ENCODE measurements at regions not wholly inside any gene's neighbourhood (a gene's known extent, or its start where the extent isn't known, plus 50 kb on each side); places are given as distances from the start of the nearest gene placed in this dataset.

DNA sequence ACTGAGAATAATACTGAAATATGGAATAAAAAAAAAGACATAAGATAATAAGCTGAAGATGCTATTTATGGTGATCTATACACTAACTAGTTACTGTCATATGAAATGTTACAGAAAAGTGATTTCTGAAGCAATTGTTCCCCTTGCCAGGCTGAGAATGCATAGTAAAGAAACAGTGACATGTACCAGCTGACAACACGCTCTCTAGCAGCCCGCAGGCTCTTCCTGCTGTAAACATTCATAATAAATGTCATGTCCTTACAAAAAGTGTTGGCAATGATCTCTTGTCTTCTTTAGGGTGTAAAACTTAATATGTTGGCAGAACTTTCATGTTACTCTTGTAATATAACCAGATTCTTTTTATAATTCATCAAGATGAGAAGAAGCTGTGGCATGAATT, 1171.3 kb downstream of the DSC3 start:
- Histone ChIP-seq H3K4me1 (ENCODE audit: insufficient read depth, low read length) (no peaks in the 10 kb centered on the region), H3K4me2 (ENCODE audit: low read depth, low read length) (no peak overlapping the region), H3K9ac (ENCODE audit: insufficient read depth, low read depth, low read length) (no peak overlapping the region), H3K27me3 (ENCODE audit: control insufficient read depth in 1 of 2, insufficient read depth in 2 of 2, low read length in 2 of 2) (no peaks in the 10 kb centered on the region), H3K79me2 (ENCODE audit: insufficient read depth, low read length) (no peaks in the 10 kb centered on the region), H3K27ac (ENCODE audit: extremely low read length, insufficient read depth, low read length) (no peak overlapping the region), H3K9me3 (ENCODE audit: low read length) (no peaks in the 10 kb centered on the region), H3K36me3 (replicated peaks in 1 of 2; ENCODE audit: control insufficient read depth in 1 of 2, insufficient read depth in 2 of 2, low read length in 2 of 2) (no peaks in the 10 kb centered on the region), H4K20me1 (ENCODE audit: insufficient read depth, low read length) (no peaks in the 10 kb centered on the region), H2AFZ (ENCODE audit: low read length) (no peak overlapping the region), H3K4me3 (replicated peaks in 1 of 3; ENCODE audit: insufficient read depth in 1 of 3, low read depth in 2 of 3, low read length in 3 of 3) (no peak overlapping the region)
- FAIRE-seq (no peak), ATAC-seq (no peak), DNase-seq (ENCODE audit: low spot score) (no peak)
- WGBS (ENCODE audit: low lambda C conversion rate) = 20% methylated on average over 2 of the region's 2 CpGs
- BruUV-seq (replicated peaks) = no TSS peak
- no peak for TF ChIP-seq CC2D1A (CRISPR knock-in tag; IDR thresholded peaks at IDR 0.05)
- TF ChIP-seq NONO (IDR thresholded peaks at IDR 0.05) = no peak
- TF ChIP-seq NONO (CRISPR knock-in tag; conservative IDR thresholded peaks at IDR 0.05) = no peak
- TF ChIP-seq THYN1 (CRISPR knock-in tag; IDR thresholded peaks at IDR 0.05; ENCODE audit: borderline replicate concordance, low read depth) = no peak
- TF ChIP-seq CSRNP2 (CRISPR knock-in tag; conservative IDR thresholded peaks at IDR 0.05; ENCODE audit: low read depth) = no peak
- no peak for TF ChIP-seq ZNF3 (CRISPR knock-in tag; IDR thresholded peaks at IDR 0.05)
- TF ChIP-seq, protein P1, sequence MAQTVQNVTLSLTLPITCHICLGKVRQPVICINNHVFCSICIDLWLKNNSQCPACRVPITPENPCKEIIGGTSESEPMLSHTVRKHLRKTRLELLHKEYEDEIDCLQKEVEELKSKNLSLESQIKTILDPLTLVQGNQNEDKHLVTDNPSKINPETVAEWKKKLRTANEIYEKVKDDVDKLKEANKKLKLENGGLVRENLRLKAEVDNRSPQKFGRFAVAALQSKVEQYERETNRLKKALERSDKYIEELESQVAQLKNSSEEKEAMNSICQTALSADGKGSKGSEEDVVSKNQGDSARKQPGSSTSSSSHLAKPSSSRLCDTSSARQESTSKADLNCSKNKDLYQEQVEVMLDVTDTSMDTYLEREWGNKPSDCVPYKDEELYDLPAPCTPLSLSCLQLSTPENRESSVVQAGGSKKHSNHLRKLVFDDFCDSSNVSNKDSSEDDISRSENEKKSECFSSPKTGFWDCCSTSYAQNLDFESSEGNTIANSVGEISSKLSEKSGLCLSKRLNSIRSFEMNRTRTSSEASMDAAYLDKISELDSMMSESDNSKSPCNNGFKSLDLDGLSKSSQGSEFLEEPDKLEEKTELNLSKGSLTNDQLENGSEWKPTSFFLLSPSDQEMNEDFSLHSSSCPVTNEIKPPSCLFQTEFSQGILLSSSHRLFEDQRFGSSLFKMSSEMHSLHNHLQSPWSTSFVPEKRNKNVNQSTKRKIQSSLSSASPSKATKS (CRISPR knock-in tag; IDR thresholded peaks at IDR 0.05) = no peak
- TF ChIP-seq SAFB2 (CRISPR knock-in tag; IDR thresholded peaks at IDR 0.05; ENCODE audit: borderline replicate concordance, low read depth) = no peak
- no peak for TF ChIP-seq ZNF580 (CRISPR knock-in tag; IDR thresholded peaks at IDR 0.05; ENCODE audit: borderline replicate concordance, low read depth)
- TF ChIP-seq ZBTB34 (CRISPR knock-in tag; IDR thresholded peaks at IDR 0.05) = no peak
- TF ChIP-seq, protein P2, sequence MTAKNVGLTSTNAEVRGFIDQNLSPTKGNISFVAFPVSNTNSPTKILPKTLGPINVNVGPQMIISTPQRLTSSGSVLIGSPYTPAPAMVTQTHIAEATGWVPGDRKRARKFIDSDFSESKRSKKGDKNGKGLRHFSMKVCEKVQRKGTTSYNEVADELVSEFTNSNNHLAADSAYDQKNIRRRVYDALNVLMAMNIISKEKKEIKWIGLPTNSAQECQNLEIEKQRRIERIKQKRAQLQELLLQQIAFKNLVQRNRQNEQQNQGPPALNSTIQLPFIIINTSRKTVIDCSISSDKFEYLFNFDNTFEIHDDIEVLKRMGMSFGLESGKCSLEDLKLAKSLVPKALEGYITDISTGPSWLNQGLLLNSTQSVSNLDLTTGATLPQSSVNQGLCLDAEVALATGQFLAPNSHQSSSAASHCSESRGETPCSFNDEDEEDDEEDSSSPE (CRISPR knock-in tag; IDR thresholded peaks at IDR 0.05) = no peak
- ChIA-PET CTCF (ENCODE audit: low intra/inter-chr PET ratio, low total read pairs) (no interaction called here), POLR2A (no interaction called here)
- in situ Hi-C loops (cut with HindIII; ENCODE audit: extremely low pct_ligation_motif_present, low pct_unique_long_range_greater_than_20kb) (loop anchor here (5.0 kb wide), 1 partner anchor 411 kb away; no protein-coding TSS in a partner anchor), intact Hi-C loops (cut with micrococcal nuclease; ENCODE audit: unreplicated experiment) (no loop called here)
